ENCODE measurements at regions not wholly inside any gene's neighbourhood (a gene's known extent, or its start where the extent isn't known, plus 50 kb on each side); places are given as distances from the start of the nearest gene placed in this dataset.

DNA sequence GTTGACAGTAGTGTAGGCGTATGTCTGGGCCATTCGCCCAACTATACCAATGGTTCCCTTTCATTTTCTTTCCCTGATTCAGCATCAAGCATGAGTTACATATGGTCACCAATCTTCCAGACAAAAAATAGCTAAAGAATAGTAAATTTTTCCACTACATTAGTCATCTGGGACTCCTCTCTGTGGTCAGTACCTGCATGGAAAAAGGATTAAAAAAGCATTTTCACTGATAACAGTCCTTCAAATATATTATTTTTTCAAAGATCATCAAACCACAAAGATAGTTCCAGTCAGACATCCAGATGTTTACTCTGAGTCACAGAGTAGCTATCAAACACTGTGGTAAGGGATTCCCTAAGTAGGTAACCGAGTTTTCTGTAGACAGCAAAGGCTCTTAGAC is 302.6 kb upstream of the SEMA3D start:
- TF ChIP-seq POLR2AphosphoS5 (IDR thresholded peaks at IDR 0.05; ENCODE audit: low read depth, low read length) (no peak), RAD21 (IDR thresholded peaks at IDR 0.05; ENCODE audit: low read depth) (no peak), EZH2 (IDR thresholded peaks at IDR 0.05) (no peak), MAX (IDR thresholded peaks at IDR 0.05) (no peak), ZBTB33 (IDR thresholded peaks at IDR 0.05; ENCODE audit: extremely low read depth, insufficient replicate concordance, low read length) (no peak), POLR2A (IDR thresholded peaks at IDR 0.05; ENCODE audit: borderline replicate concordance, extremely low read depth, insufficient read depth, insufficient read length) (no peak), ATF3 (IDR thresholded peaks at IDR 0.05) (no peak), EZH2phosphoT487 (IDR thresholded peaks at IDR 0.05; ENCODE audit: borderline replicate concordance) (no peak), FOSL1 (IDR thresholded peaks at IDR 0.05; ENCODE audit: low read depth) (peak; percentile 52; the same call in 1 of the 2 replicates), CEBPB (IDR thresholded peaks at IDR 0.05; ENCODE audit: low read depth) (no peak), YY1 (IDR thresholded peaks at IDR 0.05; ENCODE audit: extremely low read depth, insufficient replicate concordance, low read depth, low read length) (no peak), REST (IDR thresholded peaks at IDR 0.05; ENCODE audit: low read depth) (no peak), TCF7L2 (IDR thresholded peaks at IDR 0.05; ENCODE audit: borderline replicate concordance, extremely low read depth, insufficient read depth, insufficient read length) (no peak)
- TF ChIP-seq, protein P1, sequence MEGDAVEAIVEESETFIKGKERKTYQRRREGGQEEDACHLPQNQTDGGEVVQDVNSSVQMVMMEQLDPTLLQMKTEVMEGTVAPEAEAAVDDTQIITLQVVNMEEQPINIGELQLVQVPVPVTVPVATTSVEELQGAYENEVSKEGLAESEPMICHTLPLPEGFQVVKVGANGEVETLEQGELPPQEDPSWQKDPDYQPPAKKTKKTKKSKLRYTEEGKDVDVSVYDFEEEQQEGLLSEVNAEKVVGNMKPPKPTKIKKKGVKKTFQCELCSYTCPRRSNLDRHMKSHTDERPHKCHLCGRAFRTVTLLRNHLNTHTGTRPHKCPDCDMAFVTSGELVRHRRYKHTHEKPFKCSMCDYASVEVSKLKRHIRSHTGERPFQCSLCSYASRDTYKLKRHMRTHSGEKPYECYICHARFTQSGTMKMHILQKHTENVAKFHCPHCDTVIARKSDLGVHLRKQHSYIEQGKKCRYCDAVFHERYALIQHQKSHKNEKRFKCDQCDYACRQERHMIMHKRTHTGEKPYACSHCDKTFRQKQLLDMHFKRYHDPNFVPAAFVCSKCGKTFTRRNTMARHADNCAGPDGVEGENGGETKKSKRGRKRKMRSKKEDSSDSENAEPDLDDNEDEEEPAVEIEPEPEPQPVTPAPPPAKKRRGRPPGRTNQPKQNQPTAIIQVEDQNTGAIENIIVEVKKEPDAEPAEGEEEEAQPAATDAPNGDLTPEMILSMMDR (IDR thresholded peaks at IDR 0.05 in 2 of 3, conservative IDR thresholded peaks at IDR 0.05 in 1 of 3; ENCODE audit: borderline replicate concordance in 1 of 3, insufficient read depth in 1 of 3, low read depth in 2 of 3, low read length in 2 of 3), result no peak
